Effector CD8-positive, alpha-beta T cell (primary cell): ENCODE measurements at regions not wholly inside any gene's neighbourhood (a gene's known extent, or its start where the extent isn't known, plus 50 kb on each side); places are given as distances from the start of the nearest gene placed in this dataset.
"Not testable (repeated sequence)": the region's sequence is repeated elsewhere in the genome, so short reads cannot be mapped to it uniquely, and the experiment has no call there.

Experiments used
- DNase-seq: peaks from one replicate; lab custom pipeline; 2025; lab: John Stamatoyannopoulos, UW

DNA sequence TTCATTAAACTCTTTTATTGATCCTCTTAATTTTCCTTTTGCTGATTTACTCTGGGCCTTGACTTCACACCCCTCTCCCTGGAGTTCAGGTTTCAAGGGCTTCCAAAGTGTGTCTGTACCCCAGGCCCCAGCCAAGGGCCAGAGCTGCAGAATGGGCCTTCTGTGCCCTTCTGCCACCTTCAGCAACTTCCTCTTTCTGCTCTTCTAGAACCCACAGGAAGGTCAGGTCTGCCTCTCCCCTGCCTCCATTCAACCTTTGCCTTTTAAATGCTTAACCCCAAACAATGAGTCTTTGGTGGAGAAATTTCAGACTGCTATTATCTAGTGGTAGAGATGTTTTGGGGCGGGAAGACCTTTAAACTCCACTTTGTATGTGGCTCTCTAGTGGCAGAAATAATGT, 63.1 kb downstream of the TSN start:
- DNase-seq = no peak

DNA sequence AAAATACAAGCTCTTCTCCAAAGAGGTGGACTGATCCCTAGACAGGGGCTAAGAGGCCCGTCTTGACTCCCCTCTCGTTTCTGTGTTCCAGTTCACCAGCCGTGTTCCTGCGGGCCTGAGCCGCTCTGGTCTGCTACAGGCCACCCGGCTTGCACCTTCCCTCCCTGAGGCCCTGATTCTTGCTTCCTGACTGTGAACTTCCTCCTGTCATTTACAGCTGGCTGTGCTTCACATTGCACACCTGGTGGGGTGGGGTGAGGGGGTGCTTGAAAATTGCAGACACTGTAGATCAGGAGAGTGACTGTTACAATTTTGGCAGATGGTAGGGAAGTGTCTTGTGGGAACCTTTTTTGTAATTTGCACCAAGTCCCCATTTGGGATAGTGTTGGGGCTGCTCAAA, 64.4 kb downstream of the TSN start:
- DNase-seq = no peak

DNA sequence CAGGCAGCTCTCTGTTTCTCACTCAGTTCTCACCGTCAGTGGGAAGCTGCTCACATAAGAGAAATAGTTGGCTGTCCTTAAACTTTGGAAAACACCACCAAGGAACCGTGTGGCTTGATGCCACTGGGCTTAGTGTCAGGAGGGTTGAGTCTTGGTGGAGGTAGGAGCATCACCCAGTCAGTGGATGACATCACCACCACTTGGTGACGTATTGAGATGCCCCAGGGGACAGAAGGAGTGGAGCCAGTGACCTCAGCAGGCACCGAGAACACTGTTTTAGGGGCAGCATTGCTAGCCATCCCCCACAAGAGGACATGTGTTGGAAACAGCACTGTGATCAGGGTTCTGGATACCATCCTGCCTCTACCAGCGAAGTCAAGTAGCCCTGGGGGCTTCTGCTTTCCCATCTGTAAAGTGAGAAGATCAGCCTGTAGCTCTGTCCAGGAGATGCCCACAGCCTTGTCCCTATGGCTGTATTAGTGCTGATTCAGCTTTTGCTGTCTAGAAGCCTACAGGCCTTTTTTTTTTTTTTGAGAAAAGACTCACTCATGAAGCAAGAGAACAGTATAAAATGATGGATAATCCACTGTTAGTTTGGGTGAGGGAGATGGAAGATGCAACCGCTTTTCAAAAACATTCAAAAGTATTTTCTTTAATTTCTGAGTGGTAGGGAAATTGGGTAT, 66.2 kb downstream of the TSN start:
- DNase-seq = no peak

- no peak for DNase-seq
These were observed 68.8 kb downstream of the TSN start for GRCh38 chr2:121824264-121824663.

DNA sequence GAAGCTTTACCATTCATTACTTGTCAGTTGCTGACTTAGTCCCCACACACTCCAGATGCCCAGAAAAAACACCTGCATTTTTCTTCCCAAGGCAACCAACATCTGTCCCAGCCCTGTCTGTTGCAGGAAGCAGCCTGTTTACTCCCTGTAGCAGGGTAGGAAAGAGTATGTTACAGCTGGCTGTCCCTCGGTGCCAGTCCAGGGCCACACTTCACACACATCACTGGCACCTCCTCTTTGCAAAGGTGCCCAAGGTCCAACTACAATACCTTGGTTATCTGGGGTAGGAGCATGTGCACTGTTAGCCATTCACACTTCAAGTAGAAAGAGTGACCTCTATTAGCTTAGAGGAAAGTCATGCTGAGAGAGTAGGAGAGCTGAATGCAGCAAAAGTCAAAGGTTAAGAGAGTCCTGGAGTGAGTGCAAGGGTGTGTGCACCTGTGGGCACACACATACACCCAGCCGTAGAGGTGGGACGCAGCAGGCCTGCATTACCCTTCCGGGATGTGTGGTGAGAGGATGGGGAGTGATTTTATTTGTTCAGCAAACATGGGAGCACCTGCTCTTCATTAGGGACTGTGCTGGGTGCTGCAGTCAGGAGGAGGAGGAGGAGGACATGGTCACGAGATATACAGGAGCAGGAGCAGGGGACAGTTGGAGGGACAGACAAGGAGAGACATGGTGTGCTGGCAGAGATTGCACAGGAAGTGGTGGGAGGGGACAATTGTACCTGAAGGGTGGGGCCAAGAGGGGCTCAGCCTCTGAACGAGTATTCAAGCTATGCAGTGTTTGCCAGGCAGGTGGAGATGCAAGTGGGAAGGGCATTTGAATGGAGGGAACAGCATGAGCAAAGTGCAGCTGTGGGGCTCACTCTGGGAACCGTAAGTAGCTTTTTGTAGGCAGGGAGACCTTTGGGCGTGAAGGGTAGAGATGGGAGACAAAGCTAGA, 69.8 kb downstream of the TSN start:
- DNase-seq = no peak

- DNase-seq = no peak
These were observed 70.6 kb downstream of the TSN start for GRCh38 chr2:121826036-121826435.

- no peak for DNase-seq
These were observed 72.9 kb downstream of the TSN start for GRCh38 chr2:121828281-121828731.

- DNase-seq = no peak
These were observed 75.4 kb downstream of the TSN start for GRCh38 chr2:121830809-121831208.

DNA sequence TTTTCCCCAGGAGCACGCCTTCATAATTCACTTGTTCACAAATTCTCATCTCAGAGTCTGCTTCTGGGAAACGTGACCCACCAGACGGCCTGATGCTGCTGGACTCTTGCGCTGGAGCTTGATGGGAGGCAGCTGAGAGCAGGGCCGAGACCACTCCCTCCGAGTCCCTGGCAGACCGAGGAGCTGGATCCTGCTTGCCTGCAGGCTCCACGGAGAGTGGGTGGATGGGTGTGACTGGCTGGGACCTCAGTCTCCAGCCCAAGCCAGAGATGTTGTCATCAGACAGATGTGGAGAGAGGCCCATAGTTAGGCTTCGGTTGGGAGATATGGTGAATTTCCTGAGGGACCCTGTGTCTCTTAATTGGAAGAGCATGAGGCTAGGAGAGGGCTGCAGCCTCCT, 76.4 kb downstream of the TSN start:
- no peak for DNase-seq

GRCh38 chr2:121832412-121833357, 77.2 kb downstream of the TSN start:
- DNase-seq = no peak

- no peak for DNase-seq
These were observed 77.9 kb downstream of the TSN start for GRCh38 chr2:121833358-121833723.

DNA sequence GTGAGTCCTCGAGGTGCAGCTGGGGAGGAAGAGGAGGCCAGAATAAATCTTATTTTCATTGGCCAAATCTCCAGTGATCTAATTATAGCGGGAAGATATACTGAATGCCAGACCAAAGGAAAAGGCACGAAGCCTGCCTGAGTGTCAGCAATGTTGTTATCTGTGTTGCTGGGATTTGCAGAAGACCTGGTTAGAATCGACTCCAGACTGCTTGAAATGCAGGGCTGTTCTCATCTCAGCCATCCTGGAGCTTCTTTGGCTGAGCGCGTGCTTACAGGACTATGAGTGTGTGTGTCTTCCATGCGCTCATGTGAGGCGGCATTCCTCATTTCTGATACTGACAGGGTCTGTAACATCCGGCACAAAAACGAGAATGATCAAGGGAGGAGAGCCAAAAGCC, 81.2 kb downstream of the TSN start:
- no peak for DNase-seq

- no peak for DNase-seq
These were observed 82.1 kb downstream of the TSN start for GRCh38 chr2:121837591-121837990.

DNA sequence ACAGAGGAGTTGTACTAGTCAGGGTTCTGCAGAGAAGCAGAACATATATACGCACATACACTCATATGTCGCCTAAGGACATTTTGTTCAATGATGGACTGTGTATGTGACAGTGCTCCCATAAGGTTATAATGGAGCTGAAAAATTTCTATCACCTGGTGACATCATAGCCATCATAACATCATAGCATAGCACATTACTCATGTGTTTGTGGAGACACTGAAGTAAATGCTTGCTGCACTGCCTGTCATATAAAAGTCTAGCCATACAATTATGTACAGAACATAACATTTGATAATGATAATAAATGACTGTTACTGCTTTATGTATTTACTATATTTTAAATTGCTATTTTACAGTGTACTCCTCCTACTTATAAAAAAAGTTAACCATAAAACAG, 83.1 kb downstream of the TSN start:
- no peak for DNase-seq

GRCh38 chr2:121839584-121839983, 84.1 kb downstream of the TSN start:
- DNase-seq = no peak

- no peak for DNase-seq
These were observed 93.8 kb downstream of the TSN start for GRCh38 chr2:121849236-121849635.

DNA sequence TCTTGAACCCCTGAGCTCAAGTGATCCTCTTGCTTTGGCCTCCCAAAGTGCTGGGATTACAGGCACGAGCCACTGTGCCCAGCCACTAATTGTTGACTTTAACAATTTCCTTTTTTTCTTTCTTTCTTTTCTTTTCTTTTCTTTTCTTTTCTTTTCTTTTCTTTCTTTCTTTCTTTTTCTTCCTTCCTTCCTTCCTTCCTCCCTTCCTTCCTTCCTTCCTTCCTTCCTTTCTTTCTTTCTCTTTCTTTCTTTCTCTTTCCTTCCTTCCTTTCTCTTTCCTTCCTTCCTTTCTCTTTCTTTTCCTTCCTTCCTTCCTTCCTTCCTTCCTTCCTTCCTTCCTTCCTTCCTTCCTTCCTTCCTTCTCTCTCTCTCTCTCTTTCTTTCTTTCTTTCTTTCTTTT, 97.7 kb downstream of the TSN start:
- DNase-seq = not testable (repeated sequence)

GRCh38 chr2:121855510-121855909, 100.1 kb downstream of the TSN start:
- no peak for DNase-seq

- DNase-seq = no peak
These were observed 100.9 kb downstream of the TSN start for GRCh38 chr2:121856360-121856759.

DNA sequence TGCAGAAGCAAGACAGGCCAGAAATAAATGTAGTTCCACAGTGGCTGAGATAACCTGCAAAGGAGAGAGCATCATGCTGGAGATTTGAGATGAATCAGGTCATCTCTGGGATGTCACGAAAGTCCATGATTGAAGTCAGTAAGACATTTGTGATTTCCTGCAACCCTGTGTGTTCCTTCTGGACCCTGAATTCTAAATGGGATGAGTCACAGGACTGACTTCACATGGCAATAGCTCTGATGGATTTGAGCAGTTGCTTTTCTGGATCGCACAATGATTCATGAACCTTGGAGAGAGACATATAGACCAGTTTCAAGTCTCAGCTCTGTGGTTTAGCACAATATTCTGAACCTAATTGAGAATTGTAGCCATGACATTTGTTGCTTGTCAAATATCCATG, 102.9 kb downstream of the TSN start:
- no peak for DNase-seq

DNA sequence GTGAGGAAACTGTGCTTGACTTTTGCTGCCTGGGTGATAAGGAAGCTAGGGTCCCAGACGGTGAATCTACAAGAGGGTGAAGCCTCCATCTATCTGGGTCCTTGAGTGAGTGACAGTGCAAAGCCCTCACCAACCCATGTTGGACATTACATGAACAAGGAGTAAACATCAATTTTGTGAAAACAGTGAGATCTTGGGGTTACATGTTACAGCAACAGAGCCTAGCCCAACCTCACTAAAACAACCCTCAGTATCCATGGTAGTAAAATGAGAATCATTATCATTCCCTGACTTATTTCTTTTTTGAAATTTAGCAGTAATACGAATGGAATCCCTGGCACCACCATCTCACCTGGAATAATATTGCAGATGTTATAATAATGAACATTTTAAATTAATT, 103.4 kb downstream of the TSN start:
- no peak for DNase-seq
